ENCODE measurements at regions not wholly inside any gene's neighbourhood (a gene's known extent, or its start where the extent isn't known, plus 50 kb on each side); places are given as distances from the start of the nearest gene placed in this dataset.

DNA sequence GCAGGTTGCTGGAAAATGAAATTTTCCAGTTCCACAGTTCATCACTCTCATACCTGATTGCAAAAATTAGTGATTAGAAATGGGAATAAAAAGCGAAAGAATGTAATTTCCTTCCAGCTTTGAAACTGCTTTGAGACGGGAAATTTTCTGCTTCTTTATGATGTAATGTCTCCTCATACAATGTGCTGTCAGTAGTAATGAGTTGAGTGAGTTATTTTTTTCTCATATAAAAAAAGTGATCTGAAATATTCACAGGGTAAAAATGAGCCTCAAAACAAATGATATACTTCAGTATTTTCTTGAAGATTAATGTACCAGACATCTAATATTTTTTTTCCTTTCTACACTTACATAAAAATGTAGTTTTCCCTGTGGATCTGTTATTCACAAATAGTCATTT is 179.1 kb upstream of the FAT4 start:
- no peak for DNase-seq (ENCODE audit: extremely low read depth, insufficient read length)
- TF ChIP-seq, protein P1, sequence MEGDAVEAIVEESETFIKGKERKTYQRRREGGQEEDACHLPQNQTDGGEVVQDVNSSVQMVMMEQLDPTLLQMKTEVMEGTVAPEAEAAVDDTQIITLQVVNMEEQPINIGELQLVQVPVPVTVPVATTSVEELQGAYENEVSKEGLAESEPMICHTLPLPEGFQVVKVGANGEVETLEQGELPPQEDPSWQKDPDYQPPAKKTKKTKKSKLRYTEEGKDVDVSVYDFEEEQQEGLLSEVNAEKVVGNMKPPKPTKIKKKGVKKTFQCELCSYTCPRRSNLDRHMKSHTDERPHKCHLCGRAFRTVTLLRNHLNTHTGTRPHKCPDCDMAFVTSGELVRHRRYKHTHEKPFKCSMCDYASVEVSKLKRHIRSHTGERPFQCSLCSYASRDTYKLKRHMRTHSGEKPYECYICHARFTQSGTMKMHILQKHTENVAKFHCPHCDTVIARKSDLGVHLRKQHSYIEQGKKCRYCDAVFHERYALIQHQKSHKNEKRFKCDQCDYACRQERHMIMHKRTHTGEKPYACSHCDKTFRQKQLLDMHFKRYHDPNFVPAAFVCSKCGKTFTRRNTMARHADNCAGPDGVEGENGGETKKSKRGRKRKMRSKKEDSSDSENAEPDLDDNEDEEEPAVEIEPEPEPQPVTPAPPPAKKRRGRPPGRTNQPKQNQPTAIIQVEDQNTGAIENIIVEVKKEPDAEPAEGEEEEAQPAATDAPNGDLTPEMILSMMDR (IDR thresholded peaks at IDR 0.05; ENCODE audit: insufficient read depth, low read length, poor library complexity, severe bottlenecking), result no peak
- Histone ChIP-seq H3K4me3 (replicated peaks; ENCODE audit: low read depth, low read length) (no peak overlapping the region), H3K36me3 (ENCODE audit: control insufficient read depth, insufficient read depth, low read length) (no peaks in the 10 kb centered on the region), H3K27me3 (replicated peaks; ENCODE audit: control insufficient read depth, insufficient read depth, low read length) (no peaks in the 10 kb centered on the region)

DNA sequence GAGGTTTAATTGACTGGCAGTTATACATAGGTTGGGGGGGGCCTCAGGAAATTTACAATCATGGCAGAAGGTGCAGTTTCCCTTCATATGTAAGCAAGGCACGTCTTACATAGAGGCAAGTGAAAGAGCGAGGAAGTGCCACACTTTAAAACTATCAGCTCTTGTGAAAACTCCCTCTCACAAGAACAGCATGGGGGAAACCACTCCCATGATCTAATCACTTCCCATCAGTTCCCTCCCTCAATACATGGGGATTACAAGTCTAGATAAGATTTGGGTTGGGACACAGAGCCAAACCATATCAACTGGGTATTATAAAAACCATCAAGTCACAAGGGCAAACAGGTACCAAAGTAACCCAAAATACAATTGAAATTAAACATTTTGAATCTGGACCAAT is 182.0 kb upstream of the FAT4 start:
- Histone ChIP-seq H3K4me3 (replicated peaks; ENCODE audit: low read depth, low read length) (no peak overlapping the region), H3K36me3 (ENCODE audit: control insufficient read depth, insufficient read depth, low read length) (no peaks in the 10 kb centered on the region), H3K27me3 (replicated peaks; ENCODE audit: control insufficient read depth, insufficient read depth, low read length) (no peaks in the 10 kb centered on the region)
- no peak for DNase-seq (ENCODE audit: extremely low read depth, insufficient read length)
- TF ChIP-seq, protein P1 (IDR thresholded peaks at IDR 0.05; ENCODE audit: insufficient read depth, low read length, poor library complexity, severe bottlenecking), result no peak

DNA sequence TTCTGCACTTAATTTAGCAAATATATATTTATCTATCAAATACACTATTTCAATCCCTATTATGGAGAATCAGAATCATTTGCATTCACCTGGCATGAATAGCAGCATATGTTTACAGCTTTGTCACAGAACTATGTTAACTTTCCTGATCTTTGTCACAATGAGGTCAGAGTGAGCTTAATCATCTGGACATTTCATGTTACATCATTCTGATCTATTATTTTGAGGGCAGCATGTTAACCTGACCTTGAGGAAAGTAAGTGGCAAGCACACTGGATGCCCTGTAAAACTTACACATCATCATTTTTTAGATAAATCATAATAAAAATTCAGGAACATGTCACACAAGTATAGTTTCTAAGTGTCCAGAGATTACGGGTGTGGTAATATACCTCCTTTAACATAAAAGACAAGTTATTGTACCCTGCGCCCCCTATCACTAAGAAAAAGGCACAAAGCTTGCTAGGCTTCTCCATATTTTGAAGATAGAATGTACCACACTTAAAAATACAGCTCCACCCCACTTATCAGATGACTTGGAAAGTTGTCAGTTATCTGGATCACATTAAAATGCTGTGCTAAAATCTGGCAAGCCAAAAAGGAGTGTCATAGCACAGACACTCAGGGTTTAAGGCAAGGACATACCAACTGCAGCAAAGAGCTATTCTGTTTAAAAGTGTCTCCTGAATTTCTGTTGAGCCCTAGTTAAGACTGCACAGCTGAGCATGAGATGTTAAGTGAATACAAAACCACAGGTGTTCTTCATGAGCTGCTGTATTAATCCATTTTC is 182.7 kb upstream of the FAT4 start:
- no peaks in the 10 kb centered on the region for H3K36me3 ChIP-seq (ENCODE audit: control insufficient read depth, insufficient read depth, low read length)
- no peaks in the 10 kb centered on the region for H3K27me3 ChIP-seq (replicated peaks; ENCODE audit: control insufficient read depth, insufficient read depth, low read length)
- TF ChIP-seq, protein P1 (IDR thresholded peaks at IDR 0.05; ENCODE audit: insufficient read depth, low read length, poor library complexity, severe bottlenecking), result no peak
- no peak for DNase-seq (ENCODE audit: extremely low read depth, insufficient read length)
- no peak overlapping the region for H3K4me3 ChIP-seq (replicated peaks; ENCODE audit: low read depth, low read length)

DNA sequence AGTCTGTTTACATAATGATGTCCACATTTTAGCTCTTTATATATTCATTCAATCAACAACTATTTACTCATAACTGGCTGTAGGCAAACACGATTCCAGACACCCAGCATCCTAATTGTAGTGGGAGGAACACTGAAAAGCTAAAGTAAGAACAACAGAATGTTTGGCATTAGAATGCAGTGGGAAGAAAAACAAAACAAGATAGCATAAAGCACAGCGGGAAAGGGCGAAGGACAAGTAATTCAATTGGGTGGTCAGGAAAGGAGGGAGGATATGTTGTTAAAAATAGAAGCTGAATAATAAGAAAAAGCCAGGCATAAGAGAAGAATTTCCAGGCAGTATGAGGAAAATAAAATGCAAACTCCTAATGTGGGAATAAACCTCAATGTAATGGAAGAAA is 189.5 kb upstream of the FAT4 start:
- no peak for DNase-seq (ENCODE audit: extremely low read depth, insufficient read length)
- no peak overlapping the region for H3K4me3 ChIP-seq (replicated peaks; ENCODE audit: low read depth, low read length)
- H3K36me3 ChIP-seq (ENCODE audit: control insufficient read depth, insufficient read depth, low read length), result no peaks in the 10 kb centered on the region
- no peaks in the 10 kb centered on the region for H3K27me3 ChIP-seq (replicated peaks; ENCODE audit: control insufficient read depth, insufficient read depth, low read length)
- TF ChIP-seq, protein P1 (IDR thresholded peaks at IDR 0.05; ENCODE audit: insufficient read depth, low read length, poor library complexity, severe bottlenecking), result no peak

DNA sequence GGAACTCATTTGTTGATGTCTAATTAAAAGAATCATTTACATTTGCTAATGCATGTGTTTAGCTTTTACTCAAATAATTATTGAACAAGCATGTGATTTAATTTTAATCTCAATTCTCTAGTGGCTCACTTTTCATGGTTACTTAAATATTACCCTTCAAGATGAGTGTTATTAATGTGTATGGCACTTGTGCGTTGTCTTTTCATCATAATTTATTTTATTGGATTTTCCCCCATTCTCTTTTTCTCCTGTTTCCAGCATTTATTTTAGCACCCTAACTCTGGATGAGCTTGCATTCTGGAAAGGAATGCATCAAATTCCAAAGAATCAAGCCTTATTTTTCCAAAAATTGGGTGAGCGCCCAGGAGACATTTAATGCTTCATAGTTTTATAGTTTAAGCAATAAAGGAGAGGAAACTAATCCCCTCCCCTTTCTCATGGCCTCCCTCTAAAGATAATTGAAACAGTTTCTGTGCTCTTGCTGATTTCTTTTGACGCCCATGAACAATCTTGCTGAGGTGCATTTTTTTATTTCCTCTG is 191.1 kb upstream of the FAT4 start:
- no peak overlapping the region for H3K4me3 ChIP-seq (replicated peaks; ENCODE audit: low read depth, low read length)
- TF ChIP-seq, protein P1 (IDR thresholded peaks at IDR 0.05; ENCODE audit: insufficient read depth, low read length, poor library complexity, severe bottlenecking), result no peak
- DNase-seq (ENCODE audit: extremely low read depth, insufficient read length), result no peak
- no peaks in the 10 kb centered on the region for H3K27me3 ChIP-seq (replicated peaks; ENCODE audit: control insufficient read depth, insufficient read depth, low read length)
- no peaks in the 10 kb centered on the region for H3K36me3 ChIP-seq (ENCODE audit: control insufficient read depth, insufficient read depth, low read length)
